OCI-M1 (cell line): ENCODE measurements at regions not wholly inside any gene's neighbourhood (a gene's known extent, or its start where the extent isn't known, plus 50 kb on each side); places are given as distances from the start of the nearest gene placed in this dataset.
"Not testable (repeated sequence)": the region's sequence is repeated elsewhere in the genome, so short reads cannot be mapped to it uniquely, and the experiment has no call there.

Experiments
- DNase-seq: peaks from one replicate; lab custom pipeline; 2025; lab: John Stamatoyannopoulos, UW

- DNase-seq = no peak
Measured at GRCh38 chr17:72175787-72176515, 55.1 kb downstream of the SOX9 start.

- no peak for DNase-seq
Measured at GRCh38 chr17:72176516-72176851, 55.7 kb downstream of the SOX9 start.

GRCh38 chr17:72176951-72177660 is 56.3 kb downstream of the SOX9 start:
- DNase-seq = no peak

- DNase-seq = no peak
Measured at GRCh38 chr17:72177738-72178137, 56.9 kb downstream of the SOX9 start.

- no peak for DNase-seq
Measured at GRCh38 chr17:72182371-72182873, 61.6 kb downstream of the SOX9 start.

- DNase-seq = no peak
Measured at GRCh38 chr17:72183194-72183685, 62.4 kb downstream of the SOX9 start.

- no peak for DNase-seq
Measured at GRCh38 chr17:72184805-72185204, 64.0 kb downstream of the SOX9 start.

- no peak for DNase-seq
Measured at GRCh38 chr17:72185564-72185963, 64.7 kb downstream of the SOX9 start.

GRCh38 chr17:72187556-72187955 is 66.7 kb downstream of the SOX9 start:
- DNase-seq = no peak

GRCh38 chr17:72188801-72189200 is 68.0 kb downstream of the SOX9 start:
- no peak for DNase-seq

GRCh38 chr17:72189768-72190593 is 69.2 kb downstream of the SOX9 start:
- no peak for DNase-seq

GRCh38 chr17:72191356-72191755 is 70.5 kb downstream of the SOX9 start:
- DNase-seq = no peak

- DNase-seq = no peak
Measured at GRCh38 chr17:72191921-72192799, 71.3 kb downstream of the SOX9 start.

GRCh38 chr17:72192800-72193192 is 72.0 kb downstream of the SOX9 start:
- no peak for DNase-seq

- DNase-seq = no peak
Measured at GRCh38 chr17:72193391-72194106, 72.7 kb downstream of the SOX9 start.

GRCh38 chr17:72194107-72194440 is 73.3 kb downstream of the SOX9 start:
- DNase-seq = not testable (repeated sequence)

- DNase-seq = no peak
Measured at GRCh38 chr17:72199256-72199655, 78.4 kb downstream of the SOX9 start.

- DNase-seq = no peak
Measured at GRCh38 chr17:72204742-72205141, 83.9 kb downstream of the SOX9 start.

- no peak for DNase-seq
Measured at GRCh38 chr17:72205357-72205756, 84.5 kb downstream of the SOX9 start.

GRCh38 chr17:72205822-72206221 is 85.0 kb downstream of the SOX9 start:
- DNase-seq = no peak

- no peak for DNase-seq
Measured at GRCh38 chr17:72206376-72206775, 85.6 kb downstream of the SOX9 start.
